ENCODE measurements at regions not wholly inside any gene's neighbourhood (a gene's known extent, or its start where the extent isn't known, plus 50 kb on each side); places are given as distances from the start of the nearest gene placed in this dataset.

DNA sequence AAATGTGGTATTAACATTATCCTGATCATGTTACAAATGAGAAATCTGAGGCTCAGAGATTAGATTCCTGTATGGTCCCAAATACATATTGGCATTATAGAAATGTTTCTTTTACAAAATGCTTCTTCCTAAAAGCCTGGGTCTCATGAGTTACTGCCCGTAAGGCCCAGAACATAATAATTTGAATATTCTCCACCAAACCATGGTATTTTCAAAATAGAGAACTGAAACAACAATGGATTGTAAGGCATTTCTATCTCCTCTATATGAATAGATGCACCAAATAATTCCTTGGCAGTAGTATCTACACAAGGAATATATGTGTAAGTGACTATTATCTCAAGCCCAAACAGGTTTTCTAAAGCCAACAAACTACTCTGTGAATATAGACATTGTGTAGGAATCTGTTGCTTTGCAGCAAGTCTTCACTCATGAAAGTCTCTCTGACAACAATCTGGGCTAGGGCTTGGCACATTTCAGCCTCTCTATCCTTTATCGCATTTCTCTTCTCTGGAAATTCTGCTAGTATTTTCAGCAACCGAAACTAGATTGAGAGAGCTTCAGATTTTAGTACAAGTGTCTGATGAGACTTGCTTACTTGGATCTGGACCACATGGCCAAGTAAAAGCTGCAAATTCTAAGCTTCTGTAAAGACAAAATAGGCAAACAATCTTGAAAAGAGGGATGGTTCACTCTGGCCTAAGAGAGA lies 112.8 kb upstream of the ARHGAP20 start:
- TF ChIP-seq POLR2AphosphoS5 (IDR thresholded peaks at IDR 0.05) (no peak), EP300 (IDR thresholded peaks at IDR 0.05) (no peak)

Data from suprapubic skin (tissue), 4 donors.